Liver (tissue), 3 donors: ENCODE measurements at regions not wholly inside any gene's neighbourhood (a gene's known extent, or its start where the extent isn't known, plus 50 kb on each side); places are given as distances from the start of the nearest gene placed in this dataset.

Experiments
- ATF3 ChIP-seq: IDR thresholded peaks from 2 replicates; pipeline ENCODE4 v1.6.1; 2016; ENCODE audit warnings: antibody characterized with exemption
- CTCF ChIP-seq: fragments of 150-350 bp; IDR thresholded peaks from 2 replicates; pipeline ENCODE4 v1.5.1; 2017; ENCODE audit warnings: improper control_type of control experiment, low read depth, low read length; ENCODE audit not compliant: missing input control
- EGR1 ChIP-seq, 2 donors: IDR thresholded peaks; 2 replicates each; pipeline ENCODE4 v1.6.1; 2016 to 2018; ENCODE audit warnings: antibody characterized with exemption in 2 of 2, low read depth in 2 of 2
- FOXA1 ChIP-seq: IDR thresholded peaks from 2 replicates; pipeline ENCODE4 v1.6.1; 2016; ENCODE audit warnings: antibody characterized with exemption
- GABPA ChIP-seq, 2 donors: IDR thresholded peaks in 1 of 2; conservative IDR thresholded peaks in 1 of 2; 2 replicates each; pipeline ENCODE4 v1.6.1; 2016; ENCODE audit warnings: antibody characterized with exemption in 2 of 2, mild to moderate bottlenecking in 1 of 2, moderate library complexity in 1 of 2
- JUND ChIP-seq, 2 donors: IDR thresholded peaks; 2 replicates each; pipeline ENCODE4 v1.6.1; 2016; ENCODE audit warnings: antibody characterized with exemption in 2 of 2
- MAX ChIP-seq: IDR thresholded peaks from 2 replicates; pipeline ENCODE4 v1.6.1; 2016; ENCODE audit warnings: antibody characterized with exemption
- RAD21 ChIP-seq, 2 donors: IDR thresholded peaks; 2 replicates each; pipeline ENCODE4 v1.6.1; 2016; ENCODE audit warnings: antibody characterized with exemption in 2 of 2, mild to moderate bottlenecking in 2 of 2
- REST ChIP-seq: IDR thresholded peaks from 2 replicates; pipeline ENCODE4 v1.6.1; 2016; ENCODE audit warnings: antibody characterized with exemption, mild to moderate bottlenecking
- RXRA ChIP-seq, 2 donors: IDR thresholded peaks; 2 replicates each; pipeline ENCODE4 v1.6.1; 2017 to 2018; ENCODE audit warnings: antibody characterized with exemption in 2 of 2, mild to moderate bottlenecking in 1 of 2
- SP1 ChIP-seq: IDR thresholded peaks from 2 replicates; pipeline ENCODE4 v1.6.1; 2018; ENCODE audit warnings: antibody characterized with exemption, mild to moderate bottlenecking
- TAF1 ChIP-seq: conservative IDR thresholded peaks from 2 replicates; pipeline ENCODE4 v1.6.1; 2016; ENCODE audit warnings: antibody characterized with exemption, mild to moderate bottlenecking
- YY1 ChIP-seq: IDR thresholded peaks from 2 replicates; pipeline ENCODE4 v1.6.1; 2016; ENCODE audit warnings: antibody characterized with exemption, mild to moderate bottlenecking
- TF ChIP-seq, protein P1 (sequence below): IDR thresholded peaks from 2 replicates; pipeline ENCODE4 v1.6.1; 2016; ENCODE audit warnings: antibody characterized with exemption
- donor health status: healthy.
- donor health status: healthy.

- TF ChIP-seq ATF3 (no peak), CTCF (no peak), EGR1 (IDR thresholded peaks at IDR 0.05; ENCODE audit: low read depth in 2 of 2) (no peak), YY1 (no peak), RXRA (IDR thresholded peaks at IDR 0.05) (no peak), GABPA (IDR thresholded peaks at IDR 0.05 in 1 of 2, conservative IDR thresholded peaks at IDR 0.05 in 1 of 2) (no peak), SP1 (no peak), TAF1 (no peak), REST (no peak), RAD21 (IDR thresholded peaks at IDR 0.05) (no peak), MAX (no peak), FOXA1 (no peak), JUND (IDR thresholded peaks at IDR 0.05) (no peak)
- TF ChIP-seq, protein P1, sequence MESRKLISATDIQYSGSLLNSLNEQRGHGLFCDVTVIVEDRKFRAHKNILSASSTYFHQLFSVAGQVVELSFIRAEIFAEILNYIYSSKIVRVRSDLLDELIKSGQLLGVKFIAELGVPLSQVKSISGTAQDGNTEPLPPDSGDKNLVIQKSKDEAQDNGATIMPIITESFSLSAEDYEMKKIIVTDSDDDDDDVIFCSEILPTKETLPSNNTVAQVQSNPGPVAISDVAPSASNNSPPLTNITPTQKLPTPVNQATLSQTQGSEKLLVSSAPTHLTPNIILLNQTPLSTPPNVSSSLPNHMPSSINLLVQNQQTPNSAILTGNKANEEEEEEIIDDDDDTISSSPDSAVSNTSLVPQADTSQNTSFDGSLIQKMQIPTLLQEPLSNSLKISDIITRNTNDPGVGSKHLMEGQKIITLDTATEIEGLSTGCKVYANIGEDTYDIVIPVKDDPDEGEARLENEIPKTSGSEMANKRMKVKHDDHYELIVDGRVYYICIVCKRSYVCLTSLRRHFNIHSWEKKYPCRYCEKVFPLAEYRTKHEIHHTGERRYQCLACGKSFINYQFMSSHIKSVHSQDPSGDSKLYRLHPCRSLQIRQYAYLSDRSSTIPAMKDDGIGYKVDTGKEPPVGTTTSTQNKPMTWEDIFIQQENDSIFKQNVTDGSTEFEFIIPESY = no peak
Observed at GRCh38 chr6:68427630-68428029, 207.5 kb upstream of the ADGRB3 start.
